Endothelial cell of umbilical vein (primary cell): ENCODE measurements at regions not wholly inside any gene's neighbourhood (a gene's known extent, or its start where the extent isn't known, plus 50 kb on each side); places are given as distances from the start of the nearest gene placed in this dataset.

Experiments
- BruUV-seq: library from RNA; stranded (reverse); fragments of 400-500 nt; replicated peaks from 2 replicates; lab custom pipeline; 2021; lab: Mats Ljungman, UMichigan
- CTCF ChIA-PET: fragments of 300-600, 350-600 bp; sonication (Branson Sonifier 250); formaldehyde crosslinking; loops from one replicate; lab custom pipeline; 2021; ENCODE audit warnings: antibody characterized with exemption, inconsistent platforms; lab: Charles Lee
- POLR2A ChIA-PET: fragments of 300-600, 350-600 bp; sonication (Branson Sonifier 250); formaldehyde crosslinking; loops from one replicate; lab custom pipeline; 2021; ENCODE audit warnings: antibody characterized with exemption, inconsistent platforms; lab: Charles Lee
- DNase-seq: peaks from one replicate; pipeline ENCODE4 v3.0.0-alpha.2; 2011; ENCODE audit warnings: low read depth, low spot score
- FAIRE-seq: peaks from 2 replicates; lab custom pipeline; 2011; peaks lifted over from hg19 to GRCh38; lab: Jason Lieb, UNC
- H2AFZ ChIP-seq: 2 replicates; pipeline ENCODE4 v1.6.0; 2012; ENCODE audit warnings: low read depth, low read length, control low read depth, inconsistent platforms
- H3K27ac ChIP-seq: 2 replicates; pipeline ENCODE4 v1.5.1; 2011; ENCODE audit warnings: low read depth, mild to moderate bottlenecking, control low read depth, low read length, moderate library complexity; ENCODE audit not compliant: insufficient read depth
- H3K27me3 ChIP-seq, 2 experiments: 2 replicates each; pipeline versions ENCODE4 v1.6.0 to v1.6.1; 2011; ENCODE audit warnings: low read length in 2 of 2, mixed read lengths in 1 of 2; ENCODE audit not compliant: control insufficient read depth in 2 of 2, insufficient read depth in 2 of 2
- H3K36me3 ChIP-seq, 2 experiments: 2 replicates in 1 of 2; 3 replicates in 1 of 2; pipeline ENCODE4 v1.5.1; 2011; ENCODE audit warnings: low read length in 2 of 2, mild to moderate bottlenecking in 1 of 2, moderate library complexity in 1 of 2; ENCODE audit not compliant: control insufficient read depth in 2 of 2, insufficient read depth in 2 of 2; ENCODE audit errors: extremely low read depth in 1 of 2
- H3K4me1 ChIP-seq: 3 replicates; pipeline ENCODE4 v1.5.1; 2011; ENCODE audit warnings: mild to moderate bottlenecking, low read length; ENCODE audit not compliant: control insufficient read depth, insufficient read depth; ENCODE audit errors: extremely low read depth
- H3K4me2 ChIP-seq: 2 replicates; pipeline ENCODE4 v1.6.1; 2011; ENCODE audit warnings: low read length, control low read depth, mixed read lengths; ENCODE audit not compliant: insufficient read depth
- H3K4me3 ChIP-seq, 3 experiments: fragments of 200-600 bp in 1 of 3; sonication (generic), shearing (Covaris generic) in 1 of 3; replicated peaks in 1 of 3; 2 replicates each; pipeline ENCODE4 v1.5.1; 2011 to 2016; ENCODE audit warnings: control low read depth in 3 of 3, low read length in 3 of 3, mild to moderate bottlenecking in 2 of 3, inconsistent platforms in 1 of 3, low read depth in 1 of 3, moderate library complexity in 1 of 3; ENCODE audit not compliant: insufficient read depth in 1 of 3
- H3K79me2 ChIP-seq: 2 replicates; pipeline ENCODE4 v1.6.0; 2012; ENCODE audit warnings: low read length, inconsistent platforms; ENCODE audit not compliant: control insufficient read depth, insufficient read depth
- H3K9ac ChIP-seq: replicated peaks from 2 replicates; pipeline ENCODE3; 2011; ENCODE audit warnings: low read length, control low read depth; ENCODE audit not compliant: insufficient read depth; ENCODE audit errors: extremely low read depth
- H3K9me1 ChIP-seq: replicated peaks from 3 replicates; pipeline ENCODE4 v1.6.0; 2011; ENCODE audit warnings: mild to moderate bottlenecking, low read length; ENCODE audit not compliant: control insufficient read depth, insufficient read depth; ENCODE audit errors: extremely low read depth
- H3K9me3 ChIP-seq: replicated peaks from 2 replicates; pipeline ENCODE4 v1.5.1; 2012; ENCODE audit warnings: low read length, inconsistent platforms; ENCODE audit not compliant: control insufficient read depth, insufficient read depth
- H4K20me1 ChIP-seq: replicated peaks from 2 replicates; pipeline ENCODE3; 2011; ENCODE audit warnings: mild to moderate bottlenecking, low read length; ENCODE audit not compliant: control insufficient read depth, insufficient read depth; ENCODE audit errors: extremely low read depth
- CTCF ChIP-seq, 2 donors: IDR thresholded peaks; 1 replicate in 1 of 2; 2 replicates in 1 of 2; pipeline ENCODE4 v1.5.1; 2011; ENCODE audit warnings: low read length in 2 of 2, mild to moderate bottlenecking in 2 of 2, moderate library complexity in 2 of 2, control low read depth in 1 of 2, inconsistent platforms in 1 of 2, low read depth in 1 of 2; ENCODE audit not compliant: insufficient read depth in 1 of 2; ENCODE audit errors: extremely low read depth in 1 of 2
- EZH2 ChIP-seq: IDR thresholded peaks from 2 replicates; pipeline ENCODE4 v1.6.1; 2012; ENCODE audit warnings: borderline replicate concordance, low read depth, mild to moderate bottlenecking, moderate library complexity, low read length, inconsistent platforms; ENCODE audit not compliant: severe bottlenecking
- GATA2 ChIP-seq: IDR thresholded peaks from 2 replicates; pipeline ENCODE4 v1.7.0; 2011; ENCODE audit warnings: low read depth, mild to moderate bottlenecking, moderate library complexity, mixed read lengths, low read length; ENCODE audit not compliant: insufficient read length, insufficient read depth
- JUN ChIP-seq: IDR thresholded peaks from 2 replicates; pipeline ENCODE4 v1.6.1; 2011; ENCODE audit warnings: borderline replicate concordance, low read depth; ENCODE audit not compliant: insufficient read length, insufficient read depth
- dilution Hi-C: fragments of 300-500 bp; cut with MboI; formaldehyde crosslinking; loops from one replicate; pipeline ENCODE4 v1.15.0; 2019; ENCODE audit warnings: low sequenced_read_pairs; ENCODE audit not compliant: extremely low pct_ligation_motif_present
- intact Hi-C: fragments of 100-400 bp; cut with micrococcal nuclease; formaldehyde crosslinking; loops from one replicate; pipeline ENCODE4 v1.10.0; 2022

DNA sequence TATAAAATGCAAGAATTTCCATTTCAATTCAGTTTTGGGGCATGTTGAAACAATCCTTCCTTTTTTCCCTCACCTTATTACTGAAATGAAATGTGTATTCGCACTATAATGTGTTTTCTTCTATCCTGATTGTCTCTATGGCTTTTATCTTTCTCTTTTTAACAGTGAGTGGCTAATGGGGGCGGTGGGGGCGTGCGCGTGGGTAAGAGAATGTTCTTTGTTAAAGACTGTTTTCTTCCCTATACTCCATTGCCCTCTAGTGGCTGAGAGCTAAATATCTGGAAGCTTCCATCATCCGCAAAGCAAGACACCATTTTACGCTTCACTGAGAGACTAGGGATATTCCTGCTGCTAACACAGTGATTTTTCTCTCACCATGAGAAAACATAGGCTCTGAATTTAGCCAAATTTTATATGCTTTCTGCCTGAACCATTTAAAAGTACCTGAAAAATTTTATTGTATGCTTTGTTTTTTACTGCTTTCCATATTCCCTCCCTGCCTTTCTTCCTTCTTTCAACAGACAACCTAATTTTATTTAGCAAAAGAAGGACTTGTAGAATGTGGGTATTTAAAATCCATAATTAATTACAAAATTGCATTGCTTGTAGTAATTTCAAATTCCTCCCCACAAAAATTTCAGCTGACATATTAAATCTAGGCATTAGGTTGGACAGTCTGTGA lies 194.0 kb downstream of the GASK1B start:
- peak overlapping the region in 2 of 3 experiments; percentile 18 to 75 for H3K4me3 ChIP-seq
- H3K4me1 ChIP-seq, result peaks cover 29% of the 10 kb centered on the region
- FAIRE-seq, result peak; percentile 67
- no peaks in the 10 kb centered on the region for H3K9me1 ChIP-seq
- no peak for TF ChIP-seq EZH2
- peak; percentile 61 to 67 for TF ChIP-seq CTCF (IDR thresholded peaks at IDR 0.05; ENCODE audit: extremely low read depth in 1 of 2, insufficient read depth in 1 of 2, low read depth in 1 of 2, low read length in 2 of 2)
- TF ChIP-seq JUN, result no peak
- TF ChIP-seq GATA2, result no peak
- BruUV-seq, result no TSS peak
- peak; percentile 82 for DNase-seq
- H3K9me3 ChIP-seq, result no peaks in the 10 kb centered on the region
- H3K36me3 ChIP-seq, result no peaks in the 10 kb centered on the region
- dilution Hi-C loops (no loop called here), intact Hi-C loops (loop anchor here (1.0 to 10.0 kb wide), 10 partner anchors 276 to 1504 kb away; no protein-coding TSS in a partner anchor)
- H4K20me1 ChIP-seq, result no peaks in the 10 kb centered on the region
- no peaks in the 10 kb centered on the region for H3K27me3 ChIP-seq
- peak overlapping the region; percentile 44 for H3K27ac ChIP-seq
- peak overlapping the region; percentile 72 for H3K9ac ChIP-seq
- peak overlapping the region; percentile 98 for H3K4me2 ChIP-seq
- peak overlapping the region; percentile 86 for H2AFZ ChIP-seq
- H3K79me2 ChIP-seq, result no peaks in the 10 kb centered on the region
- POLR2A ChIA-PET, result no interaction called here
- CTCF ChIA-PET, result interaction anchor here (0.5 to 4.9 kb wide), 26 partner anchors 11 to 1685 kb away, joined by 3 to 41 read pairs (median 3); partner anchors contain the start of gene GRIA2
